ENCODE measurements at regions not wholly inside any gene's neighbourhood (a gene's known extent, or its start where the extent isn't known, plus 50 kb on each side); places are given as distances from the start of the nearest gene placed in this dataset.

DNA sequence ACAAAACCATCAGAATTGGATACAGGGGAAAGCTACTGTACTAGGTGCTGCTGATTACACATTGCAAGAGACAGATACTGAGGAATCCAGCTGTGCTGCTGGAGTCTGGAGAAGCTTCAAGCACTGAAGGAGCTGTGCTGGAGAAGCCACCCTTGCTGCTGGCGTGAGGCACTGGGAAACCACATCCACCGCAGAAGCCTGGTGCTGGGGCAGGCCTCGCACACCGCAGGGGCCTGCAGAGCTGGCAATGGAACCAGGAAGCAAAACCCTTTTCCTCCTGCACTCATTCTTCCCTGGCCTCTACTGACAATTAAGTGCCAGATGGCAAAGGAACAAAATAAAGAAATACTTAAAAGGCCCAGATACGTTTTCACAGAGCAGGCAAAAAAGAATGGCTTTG is 94.4 kb upstream of the MSH6 start:
- no peak overlapping the region for H3K4me3 ChIP-seq (ENCODE audit: low read depth, low read length)
- H3K27me3 ChIP-seq (ENCODE audit: control insufficient read depth, insufficient read depth, low read length) = no peaks in the 10 kb centered on the region
- no peaks in the 10 kb centered on the region for H3K4me1 ChIP-seq (ENCODE audit: control insufficient read depth, insufficient read depth, low read length)
- no peaks in the 10 kb centered on the region for H3K9me3 ChIP-seq (ENCODE audit: control insufficient read depth, insufficient read depth, low read length)
- H3K9ac ChIP-seq (ENCODE audit: low read depth, low read length) = no peak overlapping the region
- H3K36me3 ChIP-seq (ENCODE audit: control insufficient read depth, insufficient read depth, low read length) = peaks cover 2% of the 10 kb centered on the region

DNA sequence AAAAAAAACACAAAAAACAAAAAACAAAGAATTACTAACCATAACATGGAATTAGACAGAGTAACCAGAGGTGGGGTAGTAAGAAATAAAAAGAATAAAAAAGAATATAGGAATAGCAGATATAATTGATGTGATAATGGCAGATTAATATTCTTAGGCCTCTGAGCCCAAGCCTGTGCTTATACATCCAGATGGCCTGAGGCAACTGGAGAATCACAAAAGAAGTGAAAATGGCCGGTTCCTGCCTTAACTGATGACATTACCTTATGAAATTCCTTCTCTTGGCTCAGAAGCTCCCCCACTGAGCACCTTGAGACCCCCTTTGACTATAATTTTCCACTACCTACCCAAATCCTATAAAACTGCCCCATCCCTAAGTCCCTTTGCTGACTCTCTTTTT is 95.1 kb upstream of the MSH6 start:
- Histone ChIP-seq H3K27me3 (ENCODE audit: control insufficient read depth, insufficient read depth, low read length) (no peaks in the 10 kb centered on the region), H3K9ac (ENCODE audit: low read depth, low read length) (no peak overlapping the region), H3K9me3 (ENCODE audit: control insufficient read depth, insufficient read depth, low read length) (no peaks in the 10 kb centered on the region), H3K4me1 (ENCODE audit: control insufficient read depth, insufficient read depth, low read length) (no peaks in the 10 kb centered on the region), H3K36me3 (ENCODE audit: control insufficient read depth, insufficient read depth, low read length) (peaks cover 2% of the 10 kb centered on the region), H3K4me3 (ENCODE audit: low read depth, low read length) (no peak overlapping the region)

DNA sequence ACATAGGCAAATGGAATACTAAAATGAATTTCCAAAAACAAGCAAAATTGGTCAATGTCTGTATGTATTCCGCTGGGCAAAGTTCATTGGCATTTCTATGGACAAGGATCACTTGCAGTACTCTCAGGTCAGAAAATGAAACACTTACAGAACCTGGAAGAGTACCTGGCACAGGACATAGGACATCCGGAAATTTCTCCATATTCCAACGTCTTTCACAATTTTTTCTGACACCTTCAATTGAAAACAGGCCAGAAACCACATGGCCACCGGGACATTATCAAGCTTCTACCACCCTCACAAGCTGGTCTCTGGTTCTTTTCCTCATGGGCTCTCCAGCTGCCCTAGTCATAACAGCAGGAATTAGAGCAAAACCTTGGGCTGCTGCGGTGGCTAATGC is 96.9 kb upstream of the MSH6 start:
- no peaks in the 10 kb centered on the region for H3K9me3 ChIP-seq (ENCODE audit: control insufficient read depth, insufficient read depth, low read length)
- no peak overlapping the region for H3K9ac ChIP-seq (ENCODE audit: low read depth, low read length)
- H3K36me3 ChIP-seq (ENCODE audit: control insufficient read depth, insufficient read depth, low read length) = peaks cover 2% of the 10 kb centered on the region
- no peak overlapping the region for H3K4me3 ChIP-seq (ENCODE audit: low read depth, low read length)
- H3K27me3 ChIP-seq (ENCODE audit: control insufficient read depth, insufficient read depth, low read length) = no peaks in the 10 kb centered on the region
- H3K4me1 ChIP-seq (ENCODE audit: control insufficient read depth, insufficient read depth, low read length) = no peaks in the 10 kb centered on the region

DNA sequence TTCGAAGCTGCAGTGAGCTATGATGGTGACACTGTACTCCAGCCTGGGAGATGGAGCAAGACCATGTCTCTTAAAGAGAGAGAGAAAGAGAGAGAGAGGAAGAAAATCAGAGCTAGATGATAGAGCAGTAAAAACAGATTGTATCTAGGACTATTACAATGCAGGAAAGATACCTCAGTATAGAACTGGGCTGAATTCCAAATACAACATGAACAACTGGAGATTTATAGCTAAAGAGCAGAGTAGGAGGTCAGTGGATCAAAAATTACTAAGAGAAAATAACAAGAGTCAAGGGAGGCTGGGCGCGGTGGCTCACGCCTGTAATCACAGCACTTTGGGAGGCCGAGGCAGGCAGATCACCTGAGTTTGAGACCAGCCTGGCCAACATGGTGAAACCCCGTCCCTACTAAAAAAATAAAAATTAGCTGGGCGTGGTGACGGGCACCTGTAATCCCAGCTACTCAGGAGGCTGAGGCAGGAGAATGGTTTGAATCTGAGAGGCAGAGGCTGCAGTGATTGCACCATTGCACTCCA is 100.7 kb upstream of the MSH6 start:
- Histone ChIP-seq H3K36me3 (ENCODE audit: control insufficient read depth, insufficient read depth, low read length) (no peaks in the 10 kb centered on the region), H3K9me3 (ENCODE audit: control insufficient read depth, insufficient read depth, low read length) (no peaks in the 10 kb centered on the region), H3K9ac (ENCODE audit: low read depth, low read length) (no peak overlapping the region), H3K27me3 (ENCODE audit: control insufficient read depth, insufficient read depth, low read length) (no peaks in the 10 kb centered on the region), H3K4me3 (ENCODE audit: low read depth, low read length) (no peak overlapping the region), H3K4me1 (ENCODE audit: control insufficient read depth, insufficient read depth, low read length) (peaks cover 4% of the 10 kb centered on the region)

DNA sequence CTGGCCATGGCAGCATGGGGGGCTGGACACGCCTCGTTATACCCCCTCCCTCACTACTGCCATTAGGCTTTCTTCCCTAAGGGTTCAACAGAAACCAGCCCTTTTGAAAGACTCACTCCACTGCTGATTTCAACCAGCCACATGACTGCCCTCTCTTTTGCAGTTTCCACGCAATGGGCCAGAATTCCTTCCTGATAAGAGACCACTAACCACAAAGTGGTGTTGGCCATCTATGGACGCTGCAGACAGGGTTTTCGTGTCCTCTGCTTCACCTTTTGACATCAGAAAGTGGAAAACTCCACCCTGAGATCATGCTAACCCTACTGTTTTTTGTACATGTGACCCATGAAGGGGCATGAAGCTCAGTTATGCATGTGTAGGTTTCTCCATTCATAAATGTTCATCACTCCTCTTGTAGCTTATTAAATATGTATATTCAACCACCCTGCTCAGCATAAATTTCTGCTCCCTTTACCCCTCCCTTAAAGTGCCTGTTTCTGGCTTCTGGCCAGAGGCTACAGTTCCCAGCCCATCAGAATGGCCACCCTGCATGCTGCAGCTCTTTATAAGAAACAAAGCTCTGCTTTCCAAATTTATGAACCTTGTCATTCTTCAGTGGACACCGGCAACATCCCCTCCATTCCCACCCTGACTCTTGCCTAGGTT is 105.6 kb upstream of the KCNK12 start:
- H3K27me3 ChIP-seq (ENCODE audit: control insufficient read depth, insufficient read depth, low read length) = no peaks in the 10 kb centered on the region
- H3K4me1 ChIP-seq (ENCODE audit: control insufficient read depth, insufficient read depth, low read length) = peaks cover 4% of the 10 kb centered on the region
- H3K4me3 ChIP-seq (ENCODE audit: low read depth, low read length) = no peak overlapping the region
- no peak overlapping the region for H3K9ac ChIP-seq (ENCODE audit: low read depth, low read length)
- no peaks in the 10 kb centered on the region for H3K36me3 ChIP-seq (ENCODE audit: control insufficient read depth, insufficient read depth, low read length)
- H3K9me3 ChIP-seq (ENCODE audit: control insufficient read depth, insufficient read depth, low read length) = no peaks in the 10 kb centered on the region

DNA sequence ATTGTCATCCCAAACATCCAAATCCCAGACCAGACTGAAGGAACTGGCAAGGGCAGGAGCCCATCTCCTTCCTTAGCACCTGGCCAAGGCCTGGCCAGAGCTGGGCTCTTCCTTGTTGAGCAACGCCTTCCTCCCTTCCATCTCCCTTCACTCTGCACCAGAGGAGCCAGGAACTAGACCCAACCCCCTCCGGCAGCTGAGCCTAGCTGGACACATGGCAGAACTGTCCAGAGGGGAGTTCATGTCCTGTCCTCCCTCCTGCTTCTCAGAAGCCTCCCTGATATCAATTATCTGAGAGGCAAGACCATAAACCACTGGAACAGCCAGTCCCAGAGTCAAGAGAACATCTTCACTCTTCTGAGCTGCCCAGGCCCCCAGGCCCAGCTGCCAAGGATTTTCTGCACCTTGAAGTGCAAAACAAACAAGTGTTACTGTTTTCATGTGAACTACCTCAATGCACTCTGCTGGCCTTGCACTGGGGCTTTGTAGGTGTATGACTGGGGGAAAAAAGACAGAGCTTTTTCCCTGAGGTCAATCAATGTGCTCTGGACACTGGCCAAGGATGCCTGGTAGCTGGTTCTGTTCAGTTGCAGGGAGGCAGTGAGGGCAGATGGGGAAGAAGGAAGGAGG is 104.5 kb upstream of the KCNK12 start:
- H3K36me3 ChIP-seq (ENCODE audit: control insufficient read depth, insufficient read depth, low read length) = no peaks in the 10 kb centered on the region
- H3K9me3 ChIP-seq (ENCODE audit: control insufficient read depth, insufficient read depth, low read length) = no peaks in the 10 kb centered on the region
- H3K9ac ChIP-seq (ENCODE audit: low read depth, low read length) = peak overlapping the region; percentile 24
- H3K4me1 ChIP-seq (ENCODE audit: control insufficient read depth, insufficient read depth, low read length) = peaks cover 4% of the 10 kb centered on the region
- no peaks in the 10 kb centered on the region for H3K27me3 ChIP-seq (ENCODE audit: control insufficient read depth, insufficient read depth, low read length)
- no peak overlapping the region for H3K4me3 ChIP-seq (ENCODE audit: low read depth, low read length)

DNA sequence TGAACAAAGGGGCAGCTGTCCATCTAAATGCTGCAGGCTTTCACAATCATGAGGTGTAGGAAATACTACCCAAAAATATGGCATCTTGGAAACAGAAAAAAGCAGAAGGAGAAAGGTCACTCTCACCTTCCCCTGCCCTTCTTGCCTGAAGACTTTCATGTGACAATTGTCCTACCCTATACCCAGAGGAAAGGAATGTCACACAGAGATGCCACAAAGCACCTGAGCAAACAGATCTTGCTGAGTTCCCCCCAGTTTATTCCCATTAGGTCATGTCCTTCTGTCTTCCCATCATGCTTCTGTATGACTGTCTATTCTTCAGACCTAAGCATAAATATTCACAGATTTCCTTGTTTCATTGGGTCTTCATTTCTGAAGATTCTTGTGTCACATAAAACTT is 95.5 kb upstream of the KCNK12 start:
- no peaks in the 10 kb centered on the region for H3K27me3 ChIP-seq (ENCODE audit: control insufficient read depth, insufficient read depth, low read length)
- H3K36me3 ChIP-seq (ENCODE audit: control insufficient read depth, insufficient read depth, low read length) = no peaks in the 10 kb centered on the region
- no peak overlapping the region for H3K9ac ChIP-seq (ENCODE audit: low read depth, low read length)
- H3K4me3 ChIP-seq (ENCODE audit: low read depth, low read length) = no peak overlapping the region
- peaks cover 17% of the 10 kb centered on the region for H3K4me1 ChIP-seq (ENCODE audit: control insufficient read depth, insufficient read depth, low read length)
- no peaks in the 10 kb centered on the region for H3K9me3 ChIP-seq (ENCODE audit: control insufficient read depth, insufficient read depth, low read length)

DNA sequence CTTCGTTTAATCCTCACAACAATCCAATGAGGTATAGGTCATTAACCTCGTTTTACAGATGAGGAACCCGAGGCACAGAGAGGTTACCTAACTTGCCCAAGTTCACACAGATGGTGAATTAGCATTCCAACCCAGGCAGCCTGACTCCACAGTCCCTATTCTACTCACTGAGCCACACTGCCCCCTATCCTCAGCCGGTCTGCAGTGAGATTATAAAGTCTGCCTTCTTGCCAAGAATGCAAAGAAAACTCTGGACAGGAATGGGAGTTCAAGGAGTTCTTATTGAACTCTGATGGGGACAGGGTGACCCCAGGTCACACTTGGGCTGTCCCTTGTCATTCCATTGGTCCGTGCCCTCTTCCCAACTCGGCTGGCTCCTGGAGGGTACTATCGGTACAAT is 94.0 kb upstream of the KCNK12 start:
- no peaks in the 10 kb centered on the region for H3K36me3 ChIP-seq (ENCODE audit: control insufficient read depth, insufficient read depth, low read length)
- H3K9ac ChIP-seq (ENCODE audit: low read depth, low read length) = no peak overlapping the region
- H3K27me3 ChIP-seq (ENCODE audit: control insufficient read depth, insufficient read depth, low read length) = no peaks in the 10 kb centered on the region
- peaks cover 17% of the 10 kb centered on the region for H3K4me1 ChIP-seq (ENCODE audit: control insufficient read depth, insufficient read depth, low read length)
- H3K4me3 ChIP-seq (ENCODE audit: low read depth, low read length) = no peak overlapping the region
- no peaks in the 10 kb centered on the region for H3K9me3 ChIP-seq (ENCODE audit: control insufficient read depth, insufficient read depth, low read length)

DNA sequence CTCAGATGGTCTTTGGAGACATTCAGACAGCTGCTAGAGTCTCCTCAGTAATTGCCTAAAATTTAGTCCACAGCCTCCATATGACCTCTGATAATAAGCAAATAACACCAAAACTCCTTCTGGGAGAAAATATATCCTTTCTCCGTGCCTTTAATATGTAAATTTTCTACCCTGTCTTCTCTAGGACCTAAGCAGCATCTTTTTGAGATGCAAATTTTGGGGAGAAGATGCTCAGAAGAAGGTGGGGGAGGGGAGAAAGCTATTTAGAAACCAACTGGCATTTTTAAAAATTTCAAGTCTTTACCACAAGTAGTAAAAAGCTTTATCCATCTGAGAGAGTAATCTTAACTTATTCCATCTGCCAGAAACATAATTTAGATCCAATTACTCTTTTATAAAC is 91.8 kb upstream of the KCNK12 start:
- Histone ChIP-seq H3K4me1 (ENCODE audit: control insufficient read depth, insufficient read depth, low read length) (peaks cover 17% of the 10 kb centered on the region), H3K27me3 (ENCODE audit: control insufficient read depth, insufficient read depth, low read length) (no peaks in the 10 kb centered on the region), H3K9ac (ENCODE audit: low read depth, low read length) (no peak overlapping the region), H3K36me3 (ENCODE audit: control insufficient read depth, insufficient read depth, low read length) (no peaks in the 10 kb centered on the region), H3K4me3 (ENCODE audit: low read depth, low read length) (no peak overlapping the region), H3K9me3 (ENCODE audit: control insufficient read depth, insufficient read depth, low read length) (no peaks in the 10 kb centered on the region)

DNA sequence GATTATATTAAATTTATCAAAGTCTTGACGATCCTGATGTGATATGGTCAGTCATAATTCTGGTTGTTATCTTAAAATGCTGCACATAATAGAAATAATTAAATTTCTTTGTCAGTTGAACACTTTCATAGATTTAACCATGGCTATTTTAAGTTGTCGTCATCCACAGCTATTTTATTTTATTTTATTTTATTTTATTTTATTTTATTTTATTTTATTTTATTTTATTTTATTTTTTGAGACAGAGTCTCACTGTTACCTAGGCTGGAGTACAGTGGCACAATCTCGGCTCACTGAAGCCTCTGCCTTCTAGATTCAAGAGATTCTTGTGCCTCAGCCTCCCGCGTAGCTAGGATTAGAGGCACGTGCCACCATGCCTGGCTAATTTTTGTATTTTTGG is 90.5 kb upstream of the KCNK12 start:
- Histone ChIP-seq H3K27me3 (ENCODE audit: control insufficient read depth, insufficient read depth, low read length) (no peaks in the 10 kb centered on the region), H3K9me3 (ENCODE audit: control insufficient read depth, insufficient read depth, low read length) (no peaks in the 10 kb centered on the region), H3K36me3 (ENCODE audit: control insufficient read depth, insufficient read depth, low read length) (no peaks in the 10 kb centered on the region), H3K4me1 (ENCODE audit: control insufficient read depth, insufficient read depth, low read length) (peaks cover 17% of the 10 kb centered on the region), H3K9ac (ENCODE audit: low read depth, low read length) (no peak overlapping the region), H3K4me3 (ENCODE audit: low read depth, low read length) (no peak overlapping the region)

DNA sequence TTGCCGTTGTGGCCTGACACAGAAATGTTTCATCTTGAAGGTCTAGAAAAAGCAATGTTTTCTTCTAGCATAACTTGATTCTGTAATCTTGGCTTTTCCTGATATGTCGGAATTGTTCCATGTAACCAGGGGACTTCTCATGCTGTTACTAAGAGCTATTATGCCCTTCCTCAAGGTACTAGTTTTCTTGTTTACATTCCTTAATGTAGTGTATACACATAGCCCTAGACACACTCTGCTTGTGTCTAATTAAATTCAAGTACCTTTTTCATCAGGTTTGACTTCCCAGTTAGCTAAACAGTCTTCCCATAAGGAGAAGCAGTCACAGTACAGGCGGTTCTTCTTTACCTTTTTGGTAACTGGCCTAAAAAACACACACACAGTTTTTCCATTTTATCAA is 89.4 kb upstream of the KCNK12 start:
- no peaks in the 10 kb centered on the region for H3K9me3 ChIP-seq (ENCODE audit: control insufficient read depth, insufficient read depth, low read length)
- H3K27me3 ChIP-seq (ENCODE audit: control insufficient read depth, insufficient read depth, low read length) = no peaks in the 10 kb centered on the region
- H3K4me3 ChIP-seq (ENCODE audit: low read depth, low read length) = no peak overlapping the region
- H3K36me3 ChIP-seq (ENCODE audit: control insufficient read depth, insufficient read depth, low read length) = no peaks in the 10 kb centered on the region
- peaks cover 24% of the 10 kb centered on the region for H3K4me1 ChIP-seq (ENCODE audit: control insufficient read depth, insufficient read depth, low read length)
- H3K9ac ChIP-seq (ENCODE audit: low read depth, low read length) = no peak overlapping the region

DNA sequence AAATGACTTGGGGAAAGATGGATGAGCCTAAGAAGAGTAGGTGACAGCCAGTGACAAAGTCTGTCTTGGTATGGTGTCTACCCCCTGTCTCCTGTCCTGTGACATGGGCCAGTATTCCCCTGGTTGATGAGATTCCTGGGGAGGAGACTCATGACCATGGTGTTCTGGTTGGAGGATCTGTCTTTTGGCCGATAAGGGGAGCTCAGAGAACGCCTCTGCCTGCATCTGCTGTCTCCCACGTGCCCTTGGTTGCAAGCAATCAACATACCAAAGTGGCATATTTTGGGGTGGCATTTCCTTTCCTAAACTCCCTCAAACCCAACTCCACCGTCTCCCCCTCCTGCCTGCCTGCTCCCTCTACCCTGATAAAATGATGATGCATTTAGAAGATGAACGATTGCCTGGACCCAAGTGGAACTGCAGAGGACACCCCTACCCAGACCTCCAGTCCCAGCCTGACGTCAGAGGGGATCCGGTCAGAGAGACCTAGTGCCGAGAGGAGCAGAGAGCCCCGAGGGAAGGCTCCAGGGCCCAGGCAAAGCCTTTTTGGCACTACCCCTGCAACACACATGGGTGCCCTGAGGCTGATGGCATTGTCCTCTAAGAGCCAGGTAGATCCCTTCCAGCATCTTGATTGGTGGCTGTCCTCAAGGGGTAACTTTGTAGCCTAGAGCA is 88.0 kb upstream of the KCNK12 start:
- Histone ChIP-seq H3K4me3 (ENCODE audit: low read depth, low read length) (no peak overlapping the region), H3K4me1 (ENCODE audit: control insufficient read depth, insufficient read depth, low read length) (peaks cover 34% of the 10 kb centered on the region), H3K36me3 (ENCODE audit: control insufficient read depth, insufficient read depth, low read length) (no peaks in the 10 kb centered on the region), H3K27me3 (ENCODE audit: control insufficient read depth, insufficient read depth, low read length) (no peaks in the 10 kb centered on the region), H3K9ac (ENCODE audit: low read depth, low read length) (no peak overlapping the region), H3K9me3 (ENCODE audit: control insufficient read depth, insufficient read depth, low read length) (no peaks in the 10 kb centered on the region)
